ENCODE measurements at regions not wholly inside any gene's neighbourhood (a gene's known extent, or its start where the extent isn't known, plus 50 kb on each side); places are given as distances from the start of the nearest gene placed in this dataset.

DNA sequence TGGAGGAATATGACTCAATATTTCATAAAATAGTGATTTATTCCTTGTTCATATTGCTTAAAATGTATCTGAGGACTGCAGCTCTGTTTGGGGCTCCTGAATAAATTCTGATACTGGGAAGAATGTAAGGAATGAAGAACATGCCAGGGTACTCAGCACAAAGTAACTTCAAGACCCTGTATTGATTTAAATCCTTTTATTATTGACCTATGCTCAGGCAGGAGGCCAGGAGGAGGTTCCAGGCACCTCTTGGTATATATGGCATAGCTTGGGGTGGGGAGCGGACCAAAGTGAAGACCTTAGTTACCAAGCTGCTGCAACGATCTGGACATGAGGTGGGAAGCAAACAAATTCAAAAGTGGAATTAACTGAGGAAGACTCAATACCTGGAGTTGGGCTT is 142.8 kb upstream of the PEX5L start:
- no peak for TF ChIP-seq CREB1 (CRISPR knock-in tag; IDR thresholded peaks at IDR 0.05; ENCODE audit: low read depth)
- TF ChIP-seq, protein P1, sequence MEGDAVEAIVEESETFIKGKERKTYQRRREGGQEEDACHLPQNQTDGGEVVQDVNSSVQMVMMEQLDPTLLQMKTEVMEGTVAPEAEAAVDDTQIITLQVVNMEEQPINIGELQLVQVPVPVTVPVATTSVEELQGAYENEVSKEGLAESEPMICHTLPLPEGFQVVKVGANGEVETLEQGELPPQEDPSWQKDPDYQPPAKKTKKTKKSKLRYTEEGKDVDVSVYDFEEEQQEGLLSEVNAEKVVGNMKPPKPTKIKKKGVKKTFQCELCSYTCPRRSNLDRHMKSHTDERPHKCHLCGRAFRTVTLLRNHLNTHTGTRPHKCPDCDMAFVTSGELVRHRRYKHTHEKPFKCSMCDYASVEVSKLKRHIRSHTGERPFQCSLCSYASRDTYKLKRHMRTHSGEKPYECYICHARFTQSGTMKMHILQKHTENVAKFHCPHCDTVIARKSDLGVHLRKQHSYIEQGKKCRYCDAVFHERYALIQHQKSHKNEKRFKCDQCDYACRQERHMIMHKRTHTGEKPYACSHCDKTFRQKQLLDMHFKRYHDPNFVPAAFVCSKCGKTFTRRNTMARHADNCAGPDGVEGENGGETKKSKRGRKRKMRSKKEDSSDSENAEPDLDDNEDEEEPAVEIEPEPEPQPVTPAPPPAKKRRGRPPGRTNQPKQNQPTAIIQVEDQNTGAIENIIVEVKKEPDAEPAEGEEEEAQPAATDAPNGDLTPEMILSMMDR (conservative IDR thresholded peaks at IDR 0.05; ENCODE audit: low read depth in 2 of 2) = no peak
- TF ChIP-seq, protein P2, sequence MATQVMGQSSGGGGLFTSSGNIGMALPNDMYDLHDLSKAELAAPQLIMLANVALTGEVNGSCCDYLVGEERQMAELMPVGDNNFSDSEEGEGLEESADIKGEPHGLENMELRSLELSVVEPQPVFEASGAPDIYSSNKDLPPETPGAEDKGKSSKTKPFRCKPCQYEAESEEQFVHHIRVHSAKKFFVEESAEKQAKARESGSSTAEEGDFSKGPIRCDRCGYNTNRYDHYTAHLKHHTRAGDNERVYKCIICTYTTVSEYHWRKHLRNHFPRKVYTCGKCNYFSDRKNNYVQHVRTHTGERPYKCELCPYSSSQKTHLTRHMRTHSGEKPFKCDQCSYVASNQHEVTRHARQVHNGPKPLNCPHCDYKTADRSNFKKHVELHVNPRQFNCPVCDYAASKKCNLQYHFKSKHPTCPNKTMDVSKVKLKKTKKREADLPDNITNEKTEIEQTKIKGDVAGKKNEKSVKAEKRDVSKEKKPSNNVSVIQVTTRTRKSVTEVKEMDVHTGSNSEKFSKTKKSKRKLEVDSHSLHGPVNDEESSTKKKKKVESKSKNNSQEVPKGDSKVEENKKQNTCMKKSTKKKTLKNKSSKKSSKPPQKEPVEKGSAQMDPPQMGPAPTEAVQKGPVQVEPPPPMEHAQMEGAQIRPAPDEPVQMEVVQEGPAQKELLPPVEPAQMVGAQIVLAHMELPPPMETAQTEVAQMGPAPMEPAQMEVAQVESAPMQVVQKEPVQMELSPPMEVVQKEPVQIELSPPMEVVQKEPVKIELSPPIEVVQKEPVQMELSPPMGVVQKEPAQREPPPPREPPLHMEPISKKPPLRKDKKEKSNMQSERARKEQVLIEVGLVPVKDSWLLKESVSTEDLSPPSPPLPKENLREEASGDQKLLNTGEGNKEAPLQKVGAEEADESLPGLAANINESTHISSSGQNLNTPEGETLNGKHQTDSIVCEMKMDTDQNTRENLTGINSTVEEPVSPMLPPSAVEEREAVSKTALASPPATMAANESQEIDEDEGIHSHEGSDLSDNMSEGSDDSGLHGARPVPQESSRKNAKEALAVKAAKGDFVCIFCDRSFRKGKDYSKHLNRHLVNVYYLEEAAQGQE (IDR thresholded peaks at IDR 0.05; ENCODE audit: unreplicated experiment) = no peak
- TF ChIP-seq POLR2AphosphoS5 (IDR thresholded peaks at IDR 0.05; ENCODE audit: low read depth) = no peak
- no peak for TF ChIP-seq JUNB (IDR thresholded peaks at IDR 0.05; ENCODE audit: unreplicated experiment)
- TF ChIP-seq EZH2 (IDR thresholded peaks at IDR 0.05; ENCODE audit: low read depth, unreplicated experiment) = no peak
- no peak for TF ChIP-seq EZH2phosphoT487 (IDR thresholded peaks at IDR 0.05; ENCODE audit: unreplicated experiment)
- TF ChIP-seq NANOG (IDR thresholded peaks at IDR 0.05; ENCODE audit: borderline replicate concordance) = no peak

Data from GM23338 (cell line).